ENCODE measurements at regions not wholly inside any gene's neighbourhood (a gene's known extent, or its start where the extent isn't known, plus 50 kb on each side); places are given as distances from the start of the nearest gene placed in this dataset.

DNA sequence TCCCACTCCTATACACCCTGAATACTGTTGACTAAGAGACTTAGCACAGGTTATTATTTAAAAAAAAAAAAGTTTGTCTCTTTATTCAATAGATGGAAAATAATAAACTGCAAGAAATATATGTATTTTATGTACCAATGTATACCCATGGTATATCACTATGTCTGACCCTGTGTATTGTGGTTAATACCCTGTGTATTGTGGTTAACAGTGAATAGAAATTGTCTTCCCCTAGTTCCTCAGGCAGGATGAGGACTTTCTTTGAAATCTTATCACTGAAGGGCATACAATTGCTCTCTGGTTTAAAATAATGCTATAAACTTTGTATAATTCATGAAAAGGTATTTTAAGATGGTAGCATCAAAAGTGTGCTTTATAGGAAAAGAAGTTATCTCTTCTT, 80.0 kb upstream of the TMEM106B start:
- DNase-seq = no peak

DNA sequence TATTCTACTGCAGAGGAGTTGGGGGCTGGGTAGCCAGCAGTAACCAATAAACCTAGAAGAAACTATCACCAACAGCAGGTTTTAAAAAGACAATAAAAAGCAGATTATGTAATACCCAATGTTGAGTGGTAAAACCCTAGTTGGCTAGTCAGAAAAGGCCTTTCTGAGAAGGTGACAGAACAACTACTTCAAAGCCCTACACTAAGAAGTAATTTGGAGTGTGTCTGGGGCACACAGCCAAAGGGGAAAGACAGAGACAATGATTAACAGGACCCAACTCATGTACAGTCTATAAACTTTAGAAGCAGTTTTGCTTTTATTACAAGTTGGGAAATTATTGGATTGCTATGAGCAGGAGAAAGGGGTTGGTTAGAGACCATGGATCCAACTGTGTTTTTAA, 77.2 kb upstream of the TMEM106B start:
- no peak for DNase-seq

DNA sequence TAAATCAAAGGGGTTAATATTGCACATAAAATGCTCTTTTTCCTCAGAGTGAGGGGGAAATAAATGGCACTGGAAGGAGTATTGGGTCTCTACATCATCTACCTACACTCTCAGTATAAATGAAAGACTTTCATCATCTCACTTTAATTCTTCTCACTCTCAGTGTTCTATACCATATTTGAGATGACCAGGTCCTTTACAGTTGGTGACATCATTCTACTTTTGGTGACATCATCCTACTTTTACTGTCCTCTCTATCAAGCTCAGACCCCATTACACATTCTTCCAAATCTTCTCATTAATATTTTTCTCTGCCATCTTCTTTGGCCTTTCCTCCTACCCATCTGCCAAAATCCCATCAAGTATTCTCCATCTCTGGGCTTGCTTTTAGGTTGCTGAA, 74.6 kb upstream of the TMEM106B start:
- no peak for DNase-seq

DNA sequence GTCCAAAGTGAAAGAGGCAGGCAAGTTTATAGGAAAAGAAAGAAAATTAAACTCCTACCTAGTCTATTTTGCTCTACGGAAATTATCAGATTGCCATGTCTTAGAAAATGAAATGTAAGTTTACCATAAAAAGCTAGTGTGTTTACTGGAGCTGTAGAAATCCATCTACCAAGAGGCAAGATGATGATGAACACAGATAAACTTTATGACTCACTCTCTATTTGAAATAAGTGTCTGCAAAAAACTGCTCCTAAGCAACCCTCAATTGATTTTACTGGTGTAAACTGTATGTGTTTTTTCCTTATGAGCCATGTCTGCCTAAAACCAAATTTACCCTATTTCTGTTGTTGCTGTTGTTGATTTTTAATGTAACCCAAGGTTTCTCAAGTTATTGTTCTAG, 73.8 kb upstream of the TMEM106B start:
- DNase-seq = no peak

DNA sequence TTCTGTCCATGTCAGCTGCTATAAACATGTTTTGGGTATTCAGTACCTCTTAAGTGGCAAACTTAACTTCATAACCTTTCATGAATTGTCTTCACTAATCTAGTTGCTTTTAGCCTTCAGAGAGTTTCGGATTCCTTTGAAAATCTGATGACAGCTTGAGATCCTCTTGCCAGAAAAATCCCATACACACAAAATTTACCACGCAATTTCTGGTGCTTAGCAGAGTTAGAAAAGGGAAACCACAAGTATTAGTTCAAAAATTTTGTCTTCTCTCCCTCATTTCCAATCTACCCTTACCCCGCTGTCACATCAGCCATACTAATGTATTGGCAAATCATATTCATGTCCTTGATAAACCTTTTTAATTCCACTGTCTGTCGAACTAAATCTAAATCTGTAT, 72.7 kb upstream of the TMEM106B start:
- DNase-seq = no peak

DNA sequence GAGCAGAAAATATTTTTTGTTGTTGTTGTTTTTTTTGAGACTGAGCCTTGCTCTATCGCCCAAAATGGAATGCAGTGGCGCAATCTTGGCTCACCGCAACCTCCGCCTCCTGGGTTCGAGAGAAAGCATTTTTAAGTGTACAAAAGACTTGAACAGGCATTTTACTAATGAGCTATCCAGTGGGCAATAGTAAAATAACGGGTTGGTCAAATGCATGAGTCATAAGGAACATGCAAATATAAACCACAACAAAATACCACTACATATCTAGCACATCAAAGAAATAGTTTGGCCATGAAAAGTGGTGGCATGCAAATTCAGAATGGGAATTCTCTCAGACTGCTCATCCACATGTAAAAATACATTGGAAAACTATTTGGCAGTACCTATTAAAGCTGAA, 71.7 kb upstream of the TMEM106B start:
- DNase-seq = no peak

DNA sequence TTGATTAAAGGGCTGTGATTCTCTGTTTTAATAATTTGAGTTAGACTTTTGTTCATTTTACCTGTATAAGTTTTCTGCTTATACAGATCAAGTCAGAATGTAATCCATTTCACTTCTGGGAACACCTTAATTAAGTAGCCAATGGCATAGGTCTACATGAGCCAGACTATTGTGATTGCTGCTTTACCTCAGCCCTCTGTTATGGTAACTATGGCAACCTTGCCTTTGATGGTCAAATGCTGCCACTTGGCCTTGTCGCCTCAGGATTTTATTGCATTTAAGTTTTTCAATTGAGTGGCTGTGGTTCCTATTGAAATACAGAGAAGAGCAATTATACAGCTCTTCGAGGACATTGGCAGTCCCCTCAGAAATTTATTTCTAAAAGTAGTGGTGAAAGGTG, 64.3 kb upstream of the TMEM106B start:
- DNase-seq = no peak

DNA sequence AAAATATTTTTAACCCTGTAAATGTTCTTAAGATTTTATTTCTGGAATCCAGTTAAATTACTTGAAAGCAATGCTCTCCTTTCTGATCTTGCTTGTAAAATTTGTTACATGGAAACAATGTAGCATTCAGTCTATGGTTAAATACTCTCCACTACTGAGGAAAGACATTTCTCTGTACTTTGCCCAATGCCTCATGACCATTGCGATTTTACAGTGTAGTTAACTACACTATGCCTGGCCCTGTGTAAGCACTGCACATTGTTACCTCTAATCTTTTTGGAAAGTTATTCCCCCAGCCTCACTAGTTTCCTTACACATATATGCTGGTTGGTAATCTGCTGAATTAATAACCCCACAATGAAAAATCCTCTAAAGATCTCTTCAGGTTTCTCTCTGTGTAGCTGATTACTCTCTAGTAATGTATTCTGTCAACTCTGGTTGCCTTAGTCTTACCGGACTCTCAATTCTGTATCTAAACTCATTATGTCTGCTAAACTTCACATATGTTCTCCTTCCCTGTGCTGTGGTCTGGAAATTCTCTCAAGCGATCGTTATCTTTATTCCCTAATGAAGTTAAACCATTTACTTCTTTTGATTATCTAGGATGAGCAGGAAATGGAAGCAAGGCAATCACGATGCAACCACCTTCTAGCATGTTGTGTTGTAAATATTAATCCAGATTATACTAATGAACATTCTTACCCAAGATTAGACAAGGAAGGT, 58.7 kb upstream of the TMEM106B start:
- no peak for DNase-seq

DNA sequence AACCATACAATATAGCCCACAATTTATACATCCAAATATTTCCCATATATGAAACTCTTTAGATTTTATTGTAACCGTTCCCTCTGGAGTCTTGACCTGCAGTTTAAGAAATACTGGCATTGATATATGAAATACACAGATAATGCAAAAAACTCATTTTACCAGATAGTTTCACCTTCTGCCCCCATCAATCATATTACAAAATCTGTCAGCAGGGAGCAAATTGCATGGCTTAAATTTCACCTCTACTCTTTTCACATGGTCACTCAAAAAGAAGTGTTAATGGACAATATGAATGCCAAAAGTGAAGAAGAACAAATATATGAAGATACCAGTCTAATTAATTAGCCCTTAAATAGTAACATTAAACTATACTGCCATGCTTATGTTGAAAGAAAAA, 57.0 kb upstream of the TMEM106B start:
- DNase-seq = no peak

DNA sequence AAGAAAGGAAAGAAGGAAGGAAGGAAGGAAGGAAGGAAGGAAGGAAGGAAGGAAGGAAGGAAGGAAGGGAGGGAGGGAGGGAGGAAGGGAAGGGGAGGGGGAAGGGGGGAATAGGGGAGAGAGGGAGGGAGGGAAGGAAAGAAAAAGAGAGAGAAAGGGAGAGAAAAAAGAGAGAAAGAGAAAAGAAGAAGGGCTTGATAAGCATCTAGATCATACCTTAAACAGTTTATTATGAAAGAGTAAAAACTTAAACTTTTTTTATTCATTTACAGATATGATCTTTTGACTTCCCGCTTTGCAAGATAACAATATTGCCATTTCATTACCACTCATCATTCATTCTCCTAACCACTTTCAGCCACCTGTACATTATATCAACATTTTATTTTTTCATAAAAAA, 53.6 kb upstream of the TMEM106B start:
- DNase-seq = no peak

DNA sequence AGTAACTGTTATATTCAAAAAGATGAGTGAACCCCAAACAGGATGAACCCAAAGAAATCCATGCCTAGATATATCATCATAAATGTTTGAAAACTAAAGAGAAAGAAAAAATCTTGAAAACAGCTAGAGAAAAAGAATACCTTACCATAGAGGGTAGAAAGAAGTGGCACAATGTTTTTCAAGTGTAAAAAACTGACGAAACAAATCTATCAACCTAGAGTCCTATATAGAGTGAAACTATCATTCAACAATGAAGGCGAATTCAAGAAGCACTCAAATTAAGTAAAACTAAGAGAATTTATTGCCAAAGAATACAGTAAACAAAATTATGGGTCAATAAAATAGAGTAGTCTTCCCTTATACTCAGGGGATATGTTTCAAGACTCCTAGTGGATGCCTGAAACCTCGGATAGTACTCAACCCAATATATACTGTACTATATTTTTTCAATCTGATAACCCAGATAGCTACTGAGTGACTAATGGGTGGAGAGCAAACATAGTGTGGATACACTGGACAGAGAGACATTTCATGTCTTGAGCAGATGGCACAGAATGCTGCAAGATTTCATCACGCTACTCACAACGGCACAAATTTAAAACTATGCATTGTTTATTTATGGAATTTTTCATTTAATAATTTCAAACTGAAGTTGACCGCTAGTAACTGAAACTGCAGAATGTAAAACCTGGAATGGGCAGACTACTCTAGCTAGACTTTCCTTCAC, 52.6 kb upstream of the TMEM106B start:
- no peak for DNase-seq

DNA sequence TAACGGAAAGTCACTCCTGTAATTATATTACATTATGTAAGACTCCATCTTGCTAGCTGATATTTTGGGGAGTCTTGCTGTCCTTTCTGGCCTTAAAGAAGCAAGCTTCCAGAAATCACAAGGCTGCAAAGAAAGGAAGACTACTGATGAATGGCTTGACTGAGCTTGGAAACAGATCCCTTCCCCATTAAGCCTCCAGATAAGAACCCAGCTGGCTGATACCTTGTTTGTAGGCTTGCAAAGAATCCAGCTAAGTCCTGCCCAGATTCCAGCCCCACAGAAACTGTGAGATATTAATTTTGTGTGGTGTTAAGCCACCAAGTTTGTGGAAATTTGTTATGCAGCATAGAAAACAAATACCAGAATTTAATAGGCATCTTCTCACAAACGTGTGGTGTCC, 49.9 kb upstream of the TMEM106B start:
- no peak for DNase-seq
